GM21576 (cell line): ENCODE measurements at regions not wholly inside any gene's neighbourhood (a gene's known extent, or its start where the extent isn't known, plus 50 kb on each side); places are given as distances from the start of the nearest gene placed in this dataset.

Experiments
- ATAC-seq: cut with Tn5 transposase; IDR thresholded peaks from one replicate; pipeline ENCODE4 v1.9.1; 2021; ENCODE audit warnings: mild to moderate bottlenecking, moderate library complexity; ENCODE audit not compliant: unreplicated experiment

DNA sequence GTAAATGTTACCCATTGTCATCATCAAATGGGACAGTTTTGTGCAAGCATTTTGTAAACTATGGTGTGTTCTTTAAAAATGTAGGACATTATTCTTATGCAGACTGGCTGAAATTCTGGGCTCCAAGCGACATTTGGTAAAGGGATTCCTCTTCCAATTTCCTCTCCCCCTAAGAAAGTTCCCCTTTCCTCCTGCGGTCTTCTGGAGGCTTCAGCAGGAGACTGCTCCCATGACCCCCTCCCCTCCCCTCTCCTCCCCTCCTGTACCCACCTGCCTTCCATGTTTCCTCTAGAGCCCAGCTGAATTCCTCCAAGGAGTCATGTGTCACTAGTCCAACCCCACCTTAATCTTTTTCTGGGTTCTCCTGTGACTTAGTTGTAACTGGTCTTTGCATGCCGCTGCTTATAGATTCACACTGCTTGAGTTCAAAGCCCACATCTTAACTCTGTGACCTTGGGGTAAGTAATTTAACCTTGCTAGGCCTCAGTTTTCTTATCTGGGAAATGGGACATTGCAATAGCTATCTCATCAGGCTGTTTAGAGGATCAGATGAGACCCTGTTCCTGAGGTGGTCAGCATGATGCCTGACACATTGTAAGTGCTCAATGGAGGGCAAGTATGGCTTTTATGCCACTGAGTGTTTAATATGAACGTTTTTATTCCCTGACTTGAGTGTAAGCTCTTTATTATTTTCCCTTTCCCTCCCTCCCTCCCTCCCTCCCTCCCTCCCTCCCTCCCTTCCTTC is 69.9 kb upstream of the WDR26 start:
- no peak for ATAC-seq

DNA sequence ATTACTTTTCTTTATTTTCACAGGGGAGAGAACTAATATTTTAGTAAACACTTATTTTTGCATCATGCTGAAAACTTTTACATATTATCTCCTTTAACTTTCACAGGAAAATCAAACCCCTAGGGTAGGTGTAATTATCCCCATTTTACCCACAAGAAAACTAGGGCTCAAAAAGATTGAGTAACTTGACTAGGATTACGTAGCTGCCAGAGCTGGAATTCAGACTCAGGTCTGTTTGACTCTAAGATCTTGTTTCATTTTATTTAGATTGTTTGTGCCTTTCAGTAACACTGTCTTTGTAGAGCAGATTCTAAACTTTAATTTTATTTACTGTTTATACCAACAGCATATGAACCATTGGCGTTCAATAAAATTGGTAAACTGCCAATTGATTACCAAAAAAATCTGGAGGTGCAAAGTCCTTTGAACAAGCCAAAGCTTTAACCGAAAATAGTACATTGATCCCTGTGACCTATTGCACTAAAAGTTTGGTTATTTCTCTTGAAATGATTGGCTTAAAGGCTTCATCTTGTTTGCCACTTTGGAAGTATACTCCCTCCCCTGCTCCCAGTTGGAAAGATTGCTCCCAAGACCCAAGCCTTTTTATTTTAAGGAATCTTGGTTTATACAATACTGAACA is 71.0 kb upstream of the WDR26 start:
- no peak for ATAC-seq

DNA sequence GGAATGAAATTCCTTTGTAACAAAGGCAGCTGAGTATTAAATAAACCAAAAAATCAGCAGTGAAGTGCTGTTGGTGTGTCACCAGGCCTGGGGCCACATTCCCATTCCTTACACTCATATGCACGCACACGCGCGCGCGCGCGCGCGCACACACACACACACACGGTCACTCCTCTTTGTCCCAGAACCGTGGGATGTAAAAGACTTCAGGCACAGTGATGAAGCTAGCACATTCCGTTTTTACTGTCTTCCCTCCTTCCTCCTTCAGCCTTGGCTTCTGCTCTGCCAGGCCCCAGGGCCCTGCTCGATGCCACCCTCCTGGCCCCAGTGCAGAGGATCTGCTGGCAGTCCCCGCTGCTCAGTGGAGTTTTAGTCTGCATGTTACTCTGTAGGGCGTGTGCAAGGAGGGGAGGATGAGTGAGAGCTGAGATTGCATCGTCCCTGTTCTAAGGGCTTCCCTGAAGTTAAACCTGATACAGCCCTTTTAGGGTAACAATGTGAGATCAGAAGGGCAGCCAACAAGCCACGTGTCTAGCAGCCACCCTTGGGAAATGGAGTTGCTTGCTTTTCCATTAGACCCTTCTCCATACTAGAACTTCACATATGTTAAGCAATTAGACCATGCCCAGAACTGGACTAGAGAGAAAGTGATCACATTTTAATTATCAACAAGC is 71.7 kb upstream of the WDR26 start:
- no peak for ATAC-seq

DNA sequence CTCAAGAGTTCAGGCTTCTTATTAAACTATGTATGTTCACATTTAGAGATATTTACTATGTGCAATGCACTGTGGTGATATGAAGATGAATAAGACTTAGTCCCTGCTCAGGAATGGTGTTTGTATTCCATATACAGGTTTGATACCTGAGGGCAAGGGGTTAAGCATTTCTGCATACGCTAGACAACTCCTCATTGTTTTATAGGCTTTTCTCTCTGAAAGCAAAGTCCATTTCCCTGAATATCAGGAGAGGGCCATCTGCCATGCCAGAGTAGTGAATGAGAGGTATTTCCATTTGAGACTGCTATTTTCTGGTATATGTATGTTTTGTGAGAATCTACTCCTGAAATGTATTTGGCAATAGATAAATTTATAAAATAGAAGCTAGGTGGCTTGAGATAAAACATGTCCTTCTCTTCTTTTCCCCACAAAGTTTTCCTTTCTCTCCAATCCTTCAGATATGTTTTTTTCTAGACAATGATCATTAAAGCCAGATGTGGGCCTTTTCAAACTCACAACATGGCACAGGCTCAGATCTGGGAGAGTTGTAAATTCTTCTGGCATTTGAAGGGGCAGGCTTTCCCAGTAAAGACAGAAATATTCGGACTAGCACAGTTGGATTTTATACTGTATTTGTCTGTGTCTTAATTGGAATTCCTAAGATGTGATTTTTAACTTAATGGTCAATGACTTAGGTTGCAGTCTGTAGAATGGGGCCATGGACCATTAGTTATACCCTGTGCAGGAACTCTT is 73.3 kb upstream of the WDR26 start:
- no peak for ATAC-seq

DNA sequence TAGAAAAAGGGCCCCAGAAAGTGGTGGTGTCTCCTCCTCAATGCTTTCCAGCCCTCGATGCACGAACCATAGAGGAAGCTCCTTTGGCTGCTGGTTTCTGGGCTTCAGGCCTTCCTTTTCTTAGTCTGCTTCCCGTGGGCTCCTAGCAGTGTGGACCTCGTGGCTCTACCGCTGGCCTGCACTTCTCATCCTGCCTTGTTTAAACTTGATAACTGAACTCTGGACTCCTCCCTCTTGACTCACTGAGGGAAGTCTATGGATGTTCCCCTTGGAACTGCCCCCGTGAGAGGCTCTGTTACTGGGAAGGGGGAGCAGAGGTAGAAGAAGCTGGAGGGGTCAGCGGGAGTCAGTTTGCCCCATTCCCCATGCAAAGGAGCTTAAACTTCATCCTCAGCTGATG is 75.3 kb upstream of the WDR26 start:
- no peak for ATAC-seq

DNA sequence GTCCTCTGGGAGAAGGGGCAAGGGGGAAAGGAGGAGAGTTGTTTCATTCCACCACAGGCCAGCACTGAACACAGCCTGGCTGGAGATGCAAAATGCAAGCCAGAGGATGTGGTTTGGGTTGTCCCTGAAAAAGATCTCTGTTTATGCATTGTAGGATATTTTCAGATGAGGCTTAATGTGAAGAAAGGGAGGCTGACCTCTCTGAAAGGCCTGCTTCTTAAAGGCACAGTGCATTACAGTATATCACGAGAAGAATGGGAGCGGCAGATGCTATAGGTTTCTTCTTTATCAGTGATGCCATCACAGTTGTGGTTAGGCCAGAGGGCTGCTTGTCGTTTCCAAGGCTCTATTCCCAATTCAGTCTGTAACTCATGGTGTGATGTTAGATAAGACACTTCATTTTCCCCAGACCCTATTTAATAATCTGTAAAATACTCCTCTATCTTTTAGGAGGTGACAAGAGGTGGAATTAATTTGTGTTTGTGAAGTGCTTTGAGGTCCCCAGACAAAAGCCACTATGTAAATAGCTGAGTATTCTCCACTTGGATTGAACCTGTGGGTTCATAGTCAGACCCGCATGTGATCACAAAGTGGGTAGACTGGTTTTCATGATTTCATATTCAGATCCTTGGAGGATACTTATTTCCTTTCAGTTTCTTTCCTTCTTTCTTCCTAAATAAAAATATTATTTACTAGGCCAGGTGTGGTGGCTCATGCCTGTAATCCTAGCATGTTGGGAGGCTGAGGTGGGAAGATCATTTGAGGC is 76.5 kb upstream of the WDR26 start:
- ATAC-seq, result no peak

DNA sequence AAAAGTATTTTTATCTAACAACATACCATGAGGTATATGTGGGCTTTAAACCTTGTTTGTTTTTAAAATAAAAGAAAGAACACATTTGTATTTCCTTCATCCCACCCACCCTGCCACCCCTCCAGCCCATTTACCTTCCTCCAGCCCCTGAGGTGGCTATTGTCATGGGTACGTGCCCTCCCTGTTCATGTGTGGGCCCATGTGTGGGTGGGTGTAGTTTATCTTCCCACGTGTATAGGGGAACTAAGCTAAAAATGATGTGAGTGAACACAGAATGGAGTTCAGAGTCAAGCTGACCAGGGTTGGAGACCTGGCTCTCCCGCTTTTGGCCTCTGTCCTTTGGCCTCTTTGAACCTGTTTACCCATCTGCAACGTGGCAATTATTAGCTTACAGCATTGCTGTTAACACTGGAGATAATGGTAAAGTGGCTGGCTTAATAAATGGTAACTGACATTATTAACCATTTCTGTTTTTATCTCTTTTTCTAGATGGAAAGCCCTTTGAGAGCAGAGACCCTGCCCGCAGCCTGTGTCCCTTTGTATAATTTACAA is 78.1 kb upstream of the WDR26 start:
- ATAC-seq, result no peak

DNA sequence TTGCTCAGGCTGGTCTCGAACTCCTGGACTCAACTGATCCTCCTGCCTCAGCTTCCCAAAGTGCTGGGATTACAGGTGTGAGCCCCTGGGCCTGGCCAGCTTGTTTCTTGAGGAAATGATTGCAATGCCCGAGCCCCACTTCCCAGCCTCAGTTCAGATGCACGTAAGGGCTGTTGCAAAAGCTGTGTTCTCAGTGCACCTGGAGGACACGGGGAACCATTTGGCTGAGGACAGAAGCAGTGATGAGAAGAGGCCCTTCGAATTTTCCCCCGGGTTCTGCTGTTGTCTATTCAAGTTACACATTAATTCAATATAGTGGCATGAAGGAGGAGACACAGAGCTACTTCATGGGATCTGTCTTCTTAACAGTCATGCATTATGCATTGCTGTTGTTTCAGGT is 78.8 kb upstream of the WDR26 start:
- peak; percentile 12 for ATAC-seq

DNA sequence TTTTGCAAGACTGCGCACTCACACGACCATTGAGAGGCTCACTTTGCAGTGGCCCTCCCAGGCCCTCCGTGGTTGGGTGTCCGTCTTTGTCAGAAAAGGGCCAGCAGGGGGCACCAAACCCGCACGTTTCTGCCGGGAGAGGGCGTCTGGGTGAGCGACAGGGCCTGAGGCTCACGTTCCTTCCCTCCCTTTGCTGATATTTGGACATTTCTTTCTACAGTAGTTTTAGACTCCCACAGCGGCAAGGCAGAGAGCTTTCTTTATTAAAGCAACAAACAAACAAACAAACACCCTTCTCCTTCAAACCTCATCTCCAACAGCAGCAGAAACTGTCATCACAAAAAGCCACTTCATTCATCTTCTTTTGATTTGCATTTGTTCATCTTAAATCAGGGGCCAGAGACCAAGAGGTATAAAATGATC is 79.2 kb upstream of the WDR26 start:
- peak; percentile 98 for ATAC-seq

DNA sequence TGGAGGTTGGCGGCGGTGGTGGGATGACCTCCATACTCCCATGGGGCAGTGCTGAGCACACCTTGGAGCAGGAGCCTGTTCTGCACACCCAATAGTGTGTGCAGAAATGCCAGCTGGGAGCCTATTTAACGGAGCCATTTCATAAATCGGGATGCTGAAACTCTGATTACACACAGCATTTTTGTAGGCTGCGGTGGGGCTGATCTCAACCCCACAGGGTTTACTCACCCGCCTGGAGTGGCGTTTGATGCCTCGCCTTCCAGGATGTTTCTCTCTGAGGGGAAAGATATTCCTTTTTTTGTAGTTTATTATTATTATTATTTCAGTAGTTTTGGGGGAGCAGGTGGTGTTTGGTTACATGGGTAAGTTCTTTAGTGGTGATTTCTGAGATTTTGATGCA is 82.6 kb upstream of the WDR26 start:
- no peak for ATAC-seq

DNA sequence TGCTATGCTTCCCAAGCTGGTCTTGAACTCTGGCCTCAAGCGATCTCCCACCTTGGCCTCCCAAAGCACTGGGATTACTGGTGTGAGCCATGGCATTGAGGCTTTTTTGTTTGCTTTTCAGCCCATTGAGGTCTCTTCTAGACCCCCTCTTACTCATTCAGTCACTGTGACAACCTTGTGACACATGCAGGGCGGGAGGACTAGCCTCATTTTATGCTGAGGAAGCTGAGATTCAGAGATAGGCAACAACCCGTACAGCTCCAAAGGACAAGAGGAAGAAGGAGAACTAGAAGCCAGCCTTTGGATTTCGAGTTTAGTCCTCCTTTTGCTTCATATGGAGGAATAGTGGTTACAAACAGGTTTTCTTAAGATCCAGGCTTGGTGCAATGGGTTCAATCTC is 83.9 kb upstream of the WDR26 start:
- ATAC-seq, result no peak

DNA sequence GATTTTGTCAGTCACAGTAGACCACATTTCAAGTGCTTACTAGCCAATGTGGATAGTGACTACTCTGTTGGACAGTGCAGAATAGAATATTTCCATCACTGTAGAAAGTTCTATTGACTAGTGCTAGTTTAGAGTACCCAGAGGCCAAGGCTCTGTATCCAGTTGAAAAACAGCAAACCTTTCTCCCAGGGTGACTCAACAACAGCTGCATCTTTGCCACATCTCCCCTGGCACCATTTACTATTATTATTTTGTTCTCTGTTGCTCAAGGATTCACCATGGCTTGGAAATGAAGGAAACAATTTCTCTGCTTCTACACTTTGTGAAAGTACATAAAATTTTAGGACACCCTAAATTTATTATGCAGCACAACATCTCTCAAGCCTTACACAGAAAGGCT is 85.3 kb upstream of the WDR26 start:
- ATAC-seq, result no peak

DNA sequence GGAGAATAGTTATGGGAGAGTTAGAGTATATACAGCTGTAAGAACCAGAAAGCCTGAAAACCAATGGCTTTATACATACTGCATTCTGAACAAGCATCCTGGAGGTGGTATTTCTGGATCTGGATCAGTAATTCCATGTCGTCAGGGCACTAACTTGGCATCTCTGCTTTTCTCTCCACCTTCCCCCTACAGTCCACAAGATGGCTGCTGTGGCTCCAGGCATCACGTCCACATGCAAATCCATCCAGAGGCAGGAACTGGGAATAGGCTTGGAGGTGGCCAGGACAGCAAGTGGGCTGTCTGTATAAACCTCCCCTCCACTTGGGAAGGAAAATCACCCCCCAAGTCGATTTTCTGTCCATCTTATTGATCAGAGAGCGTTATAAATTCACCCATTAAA is 86.2 kb upstream of the WDR26 start:
- ATAC-seq, result no peak

DNA sequence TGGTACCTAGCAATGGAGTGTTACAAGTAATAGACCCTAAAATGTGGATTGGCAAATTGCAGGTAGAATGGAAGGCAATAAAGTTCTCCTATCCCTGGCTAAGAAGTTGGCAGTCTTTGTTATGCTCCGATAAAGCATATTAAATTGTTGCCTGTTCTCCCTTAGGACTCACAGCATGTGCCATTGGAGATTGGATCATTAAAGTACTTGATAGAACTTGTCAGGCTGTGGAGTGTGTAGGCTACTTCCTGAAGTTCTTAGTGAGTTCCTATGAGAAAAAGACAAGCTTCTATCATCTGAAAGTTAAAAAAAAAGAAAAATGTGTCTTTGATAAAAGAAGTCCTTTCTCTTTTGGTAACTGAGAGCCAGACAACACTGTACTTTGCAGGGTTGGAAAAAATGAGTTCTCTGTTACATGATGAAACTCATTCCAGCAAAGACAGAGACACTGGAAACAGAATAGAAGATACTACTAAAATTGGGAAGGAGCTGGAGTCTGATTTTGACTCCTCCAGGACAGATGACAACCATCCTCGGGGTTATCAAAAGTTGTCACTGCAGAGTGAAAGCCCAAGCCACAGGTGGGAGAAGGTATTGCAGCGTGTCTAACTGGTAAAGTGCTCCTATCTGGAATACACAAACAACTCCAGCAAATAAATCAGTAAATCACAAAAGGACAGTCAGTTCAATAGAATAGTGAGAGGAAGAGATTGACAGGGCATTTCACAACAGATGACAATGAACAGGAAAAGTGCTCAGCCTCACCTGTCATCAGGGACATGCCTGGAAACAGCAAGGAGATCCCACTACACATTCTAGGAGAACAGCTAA is 87.5 kb upstream of the WDR26 start:
- ATAC-seq, result no peak

DNA sequence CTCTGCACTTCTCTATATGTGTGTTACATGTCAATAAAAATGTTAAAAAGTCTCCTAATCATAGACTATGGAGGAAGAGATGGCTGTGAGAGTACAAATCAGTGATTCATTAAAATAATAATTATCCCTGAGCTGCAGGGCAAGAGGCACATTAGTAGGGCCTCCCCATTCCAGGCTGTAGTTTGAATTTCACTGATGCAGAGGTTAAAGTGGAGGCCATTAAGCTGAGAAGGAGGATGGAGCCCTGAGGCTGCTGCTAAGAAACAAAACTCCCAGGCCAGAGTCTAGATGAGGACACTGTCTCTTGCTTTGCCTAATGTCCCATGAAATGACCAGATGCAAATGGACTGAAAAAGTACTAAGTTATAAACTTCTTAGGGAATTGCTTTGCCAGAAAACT is 89.1 kb upstream of the WDR26 start:
- no peak for ATAC-seq

DNA sequence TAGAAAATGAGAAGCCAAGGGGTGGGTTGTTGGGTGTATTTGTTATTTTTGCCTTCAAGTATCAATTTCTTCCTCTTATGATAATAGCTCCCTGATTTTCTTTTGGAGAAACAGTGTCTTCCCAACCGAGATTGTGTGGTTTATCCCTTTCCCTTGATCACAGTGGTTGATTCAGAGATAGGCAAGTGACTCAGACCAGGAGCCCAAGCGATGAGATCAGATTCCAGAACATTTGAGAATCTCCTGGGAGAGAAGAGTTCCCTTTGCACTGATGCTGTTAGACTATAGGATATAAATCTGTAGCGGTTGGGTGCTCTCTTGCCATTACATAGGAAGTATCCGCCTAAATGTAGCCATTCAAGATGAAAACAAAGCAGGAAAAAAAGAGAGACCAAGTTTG is 90.1 kb upstream of the WDR26 start:
- no peak for ATAC-seq

DNA sequence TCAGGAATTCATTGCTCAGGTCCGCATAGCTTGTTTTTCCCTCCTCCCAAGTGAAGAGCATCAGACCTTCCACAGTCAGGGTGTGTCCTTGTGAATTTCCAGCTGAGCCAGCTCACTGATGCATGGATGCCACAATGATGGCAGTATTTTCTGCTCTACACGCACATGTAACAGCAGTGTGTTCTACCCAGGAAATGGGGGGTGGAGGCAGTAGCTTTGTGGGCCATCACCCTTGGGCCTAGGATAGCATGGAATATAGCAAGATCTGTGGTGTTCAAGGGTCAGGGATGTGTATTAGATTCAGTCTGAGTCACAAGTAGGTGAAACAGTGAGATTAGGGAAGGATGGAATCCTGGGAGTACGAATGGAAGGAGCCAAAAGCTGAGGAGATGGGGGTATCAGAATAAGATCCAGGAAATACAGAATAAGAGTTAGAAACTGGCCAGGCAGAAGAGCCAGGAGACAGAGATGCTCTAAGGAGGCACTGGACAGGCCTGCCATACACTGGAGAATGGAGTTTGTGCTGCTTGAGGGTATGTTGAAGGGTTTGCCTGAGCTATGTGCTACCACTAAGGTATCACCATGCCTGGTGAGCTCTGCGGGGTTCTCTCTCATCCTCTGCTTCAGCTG is 90.6 kb upstream of the CNIH3 start:
- ATAC-seq, result no peak

DNA sequence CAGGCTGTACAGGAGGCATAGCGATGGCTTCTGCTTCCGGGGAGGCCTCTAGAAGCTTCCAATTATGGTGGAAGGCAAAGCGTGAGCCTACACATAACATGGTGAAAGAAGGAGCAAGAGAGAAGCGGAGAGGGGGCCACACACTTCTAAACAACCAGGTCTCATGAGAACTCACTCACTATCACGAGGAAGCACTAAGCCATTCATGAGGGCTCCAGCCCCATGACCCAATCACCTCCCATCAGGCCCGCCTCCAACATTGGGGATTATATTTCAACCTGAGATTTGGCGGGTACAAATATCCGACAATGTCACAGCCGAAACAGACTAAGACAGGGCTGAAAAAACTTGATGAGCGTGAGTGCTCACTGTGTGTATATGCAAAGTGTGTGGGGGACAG is 89.3 kb upstream of the CNIH3 start:
- ATAC-seq, result no peak

DNA sequence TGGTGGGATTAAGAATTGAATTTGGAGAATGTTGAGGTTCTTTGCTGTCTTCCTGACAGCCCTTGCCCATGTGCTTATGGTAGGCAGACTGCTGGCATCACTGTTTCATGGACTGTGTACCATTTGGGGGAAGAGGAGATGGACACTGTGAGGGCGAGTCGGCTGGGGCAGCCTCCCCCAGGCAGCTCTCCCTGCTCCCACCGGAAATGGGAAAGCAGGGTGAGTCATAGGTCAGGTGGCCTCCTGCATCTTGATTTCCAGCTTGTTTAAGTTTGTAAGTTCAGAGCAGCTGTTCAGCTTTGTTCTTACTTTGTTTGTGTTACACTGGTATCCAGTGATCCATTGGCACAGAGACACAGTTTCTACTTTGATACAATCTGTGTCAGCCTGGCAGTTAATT is 87.2 kb upstream of the CNIH3 start:
- ATAC-seq, result no peak
